ENCODE measurements at regions not wholly inside any gene's neighbourhood (a gene's known extent, or its start where the extent isn't known, plus 50 kb on each side); places are given as distances from the start of the nearest gene placed in this dataset.

DNA sequence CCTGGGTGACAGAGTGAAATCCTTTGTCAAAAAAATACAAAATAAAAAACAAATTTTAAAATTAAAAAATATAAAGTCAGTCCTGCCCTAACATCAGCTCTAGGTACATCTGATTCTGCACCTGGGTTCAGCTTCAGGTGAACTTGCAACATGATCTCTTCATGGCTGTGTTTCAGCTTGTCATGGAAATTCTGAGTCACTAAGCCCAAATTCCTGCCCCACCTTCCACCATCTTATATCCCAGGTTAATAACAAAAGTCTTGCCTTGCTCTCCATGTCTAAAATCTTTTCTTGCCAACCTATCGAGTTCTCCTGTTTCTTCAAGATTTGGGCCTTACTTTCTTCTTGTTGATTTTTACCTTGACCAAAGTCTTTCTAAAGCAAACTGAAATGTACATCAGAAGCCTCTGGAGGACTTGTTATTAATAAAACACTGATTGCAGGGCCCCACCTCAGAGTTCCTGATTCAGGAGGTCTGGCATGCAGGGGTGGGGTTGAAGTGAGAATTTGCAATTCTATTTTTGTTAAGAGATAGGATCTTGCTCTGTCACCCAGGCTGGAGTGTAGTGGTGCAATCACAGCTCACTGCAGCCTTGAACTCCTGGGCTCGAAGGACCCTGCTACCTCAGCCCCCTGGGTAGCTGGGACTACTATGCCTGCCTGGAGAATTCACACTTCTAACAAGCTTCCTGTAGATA, 125.8 kb upstream of the VCX3A start:
- intact Hi-C loops (cut with DNase I): no loop called here
- TF ChIP-seq, protein P1, sequence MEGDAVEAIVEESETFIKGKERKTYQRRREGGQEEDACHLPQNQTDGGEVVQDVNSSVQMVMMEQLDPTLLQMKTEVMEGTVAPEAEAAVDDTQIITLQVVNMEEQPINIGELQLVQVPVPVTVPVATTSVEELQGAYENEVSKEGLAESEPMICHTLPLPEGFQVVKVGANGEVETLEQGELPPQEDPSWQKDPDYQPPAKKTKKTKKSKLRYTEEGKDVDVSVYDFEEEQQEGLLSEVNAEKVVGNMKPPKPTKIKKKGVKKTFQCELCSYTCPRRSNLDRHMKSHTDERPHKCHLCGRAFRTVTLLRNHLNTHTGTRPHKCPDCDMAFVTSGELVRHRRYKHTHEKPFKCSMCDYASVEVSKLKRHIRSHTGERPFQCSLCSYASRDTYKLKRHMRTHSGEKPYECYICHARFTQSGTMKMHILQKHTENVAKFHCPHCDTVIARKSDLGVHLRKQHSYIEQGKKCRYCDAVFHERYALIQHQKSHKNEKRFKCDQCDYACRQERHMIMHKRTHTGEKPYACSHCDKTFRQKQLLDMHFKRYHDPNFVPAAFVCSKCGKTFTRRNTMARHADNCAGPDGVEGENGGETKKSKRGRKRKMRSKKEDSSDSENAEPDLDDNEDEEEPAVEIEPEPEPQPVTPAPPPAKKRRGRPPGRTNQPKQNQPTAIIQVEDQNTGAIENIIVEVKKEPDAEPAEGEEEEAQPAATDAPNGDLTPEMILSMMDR (IDR thresholded peaks at IDR 0.05): no peak
- 71 to 83% (median 77%) methylated on average over 2 of the region's 2 CpGs for WGBS, 4 donors
- no peak for DNase-seq
- H3K4me3 ChIP-seq: no peak overlapping the region
- no peaks in the 10 kb centered on the region for H3K9me3 ChIP-seq (replicated peaks in 1 of 3)
- H3K27ac ChIP-seq: no peak overlapping the region
- no peaks in the 10 kb centered on the region for H3K36me3 ChIP-seq (replicated peaks in 1 of 2)
- no peaks in the 10 kb centered on the region for H3K4me1 ChIP-seq (replicated peaks in 1 of 2)
- no peaks in the 10 kb centered on the region for H3K27me3 ChIP-seq

DNA sequence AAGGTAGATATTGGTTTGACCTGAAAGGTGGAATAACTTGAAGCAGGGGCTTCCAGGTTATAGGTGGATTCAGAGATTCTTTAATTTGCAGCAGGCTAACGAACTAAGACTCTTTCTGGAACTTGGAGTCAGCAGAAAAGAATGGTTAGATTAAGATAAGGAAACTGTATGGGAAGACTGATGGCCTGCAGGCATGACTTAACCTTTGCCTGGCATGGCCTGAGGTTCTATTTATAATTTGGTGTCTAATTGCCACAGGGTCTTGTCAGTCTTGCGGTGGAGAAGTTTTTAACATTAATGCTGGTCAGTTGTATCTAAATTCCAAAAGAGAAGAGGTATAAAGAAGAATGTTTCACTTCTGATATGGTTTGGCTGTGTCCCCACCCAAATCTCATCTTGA, 110.3 kb upstream of the VCX3A start:
- Histone ChIP-seq H3K9me3 (replicated peaks in 1 of 3) (no peaks in the 10 kb centered on the region), H3K27ac (no peak overlapping the region), H3K4me3 (no peak overlapping the region), H3K4me1 (replicated peaks in 1 of 2) (no peaks in the 10 kb centered on the region), H3K27me3 (no peaks in the 10 kb centered on the region), H3K36me3 (replicated peaks in 1 of 2) (no peaks in the 10 kb centered on the region)
- no peak for DNase-seq
- no peak for TF ChIP-seq POLR2A (IDR thresholded peaks at IDR 0.05)
- TF ChIP-seq, protein P1 (IDR thresholded peaks at IDR 0.05): no peak
- 67 to 74% (median 69%) methylated on average over 2 of the region's 2 CpGs for WGBS, 4 donors
- intact Hi-C loops (cut with DNase I): no loop called here

GRCh38 chrX:6644411-6644810, 109.5 kb upstream of the VCX3A start:
- H3K9me3 ChIP-seq (replicated peaks in 1 of 3): no peaks in the 10 kb centered on the region

GRCh38 chrX:6640727-6641126, 105.8 kb upstream of the VCX3A start:
- intact Hi-C loops (cut with DNase I): no loop called here
- H3K4me3 ChIP-seq: no peak overlapping the region
- no peaks in the 10 kb centered on the region for H3K9me3 ChIP-seq (replicated peaks in 1 of 3)
- WGBS, 4 donors: 79 to 89% (median 86%) methylated on average over 4 of the region's 4 CpGs
- H3K27me3 ChIP-seq: no peaks in the 10 kb centered on the region
- no peak for TF ChIP-seq POLR2A (IDR thresholded peaks at IDR 0.05)
- TF ChIP-seq, protein P1 (IDR thresholded peaks at IDR 0.05): no peak
- no peaks in the 10 kb centered on the region for H3K4me1 ChIP-seq (replicated peaks in 1 of 2)
- H3K36me3 ChIP-seq (replicated peaks in 1 of 2): no peaks in the 10 kb centered on the region
- no peak for DNase-seq
- no peak overlapping the region for H3K27ac ChIP-seq

More at GRCh38 chrX:6644411-6644810, 109.5 kb upstream of the VCX3A start:
- Histone ChIP-seq H3K36me3 (replicated peaks in 1 of 2) (no peaks in the 10 kb centered on the region), H3K4me1 (replicated peaks in 1 of 2) (no peaks in the 10 kb centered on the region), H3K27me3 (no peaks in the 10 kb centered on the region), H3K4me3 (no peak overlapping the region), H3K27ac (no peak overlapping the region)
- 80 to 91% (median 84%) methylated on average over 2 to 4 of the region's 4 CpGs for WGBS, 4 donors
- TF ChIP-seq POLR2A (IDR thresholded peaks at IDR 0.05): no peak
- TF ChIP-seq, protein P1 (IDR thresholded peaks at IDR 0.05): no peak
- no peak for DNase-seq
- intact Hi-C loops (cut with DNase I): no loop called here

All from adrenal gland (tissue), 9 donors.